ENCODE measurements at regions not wholly inside any gene's neighbourhood (a gene's known extent, or its start where the extent isn't known, plus 50 kb on each side); places are given as distances from the start of the nearest gene placed in this dataset.

GRCh38 chr20:41697861-41698559 lies 79.8 kb upstream of the CHD6 start (continued):
- no peak for TF ChIP-seq USF2 (IDR thresholded peaks at IDR 0.05; ENCODE audit: low read depth, low read length)
- no peak for TF ChIP-seq USF2 (CRISPR knock-in tag; IDR thresholded peaks at IDR 0.05; ENCODE audit: borderline replicate concordance)
- no peak for TF ChIP-seq EP300 (IDR thresholded peaks at IDR 0.05; ENCODE audit: low read depth in 2 of 2, low read length in 2 of 2)
- no peak for TF ChIP-seq EP300 (CRISPR knock-in tag; IDR thresholded peaks at IDR 0.05; ENCODE audit: borderline replicate concordance)
- 0 out of 2 replicates have a peak, but pooled peaks have one; percentile 32 for TF ChIP-seq ZNF816 (CRISPR knock-in tag; IDR thresholded peaks at IDR 0.05; ENCODE audit: borderline replicate concordance)
- TF ChIP-seq DRAP1 (CRISPR knock-in tag; IDR thresholded peaks at IDR 0.05): 0 out of 2 replicates have a peak, but pooled peaks have one; percentile 7
- no peak for TF ChIP-seq ZNF414 (CRISPR knock-in tag; IDR thresholded peaks at IDR 0.05)
- no peak for TF ChIP-seq ZNF883 (CRISPR knock-in tag; IDR thresholded peaks at IDR 0.05; ENCODE audit: not compliant biosample characterization)
- TF ChIP-seq STAG1 (CRISPR knock-in tag; IDR thresholded peaks at IDR 0.05): peak; percentile 57
- TF ChIP-seq NRL (CRISPR knock-in tag; IDR thresholded peaks at IDR 0.05; ENCODE audit: borderline replicate concordance): no peak
- TF ChIP-seq ZNF460 (CRISPR knock-in tag; IDR thresholded peaks at IDR 0.05; ENCODE audit: borderline replicate concordance): no peak
- no peak for TF ChIP-seq ZFY (CRISPR knock-in tag; IDR thresholded peaks at IDR 0.05)
- TF ChIP-seq CTCF (CRISPR knock-in tag; IDR thresholded peaks at IDR 0.05): peak; percentile 75
- no peak for TF ChIP-seq ZNF224 (CRISPR knock-in tag; IDR thresholded peaks at IDR 0.05)
- TF ChIP-seq NCOA1 (CRISPR knock-in tag; IDR thresholded peaks at IDR 0.05): no peak
- no peak for TF ChIP-seq ZNF614 (CRISPR knock-in tag; IDR thresholded peaks at IDR 0.05; ENCODE audit: borderline replicate concordance)
- no peak for TF ChIP-seq HMGXB3 (CRISPR knock-in tag; IDR thresholded peaks at IDR 0.05; ENCODE audit: borderline replicate concordance)
- no peak for TF ChIP-seq ZNF280B (CRISPR knock-in tag; IDR thresholded peaks at IDR 0.05; ENCODE audit: borderline replicate concordance)
